ENCODE measurements at regions not wholly inside any gene's neighbourhood (a gene's known extent, or its start where the extent isn't known, plus 50 kb on each side); places are given as distances from the start of the nearest gene placed in this dataset.

DNA sequence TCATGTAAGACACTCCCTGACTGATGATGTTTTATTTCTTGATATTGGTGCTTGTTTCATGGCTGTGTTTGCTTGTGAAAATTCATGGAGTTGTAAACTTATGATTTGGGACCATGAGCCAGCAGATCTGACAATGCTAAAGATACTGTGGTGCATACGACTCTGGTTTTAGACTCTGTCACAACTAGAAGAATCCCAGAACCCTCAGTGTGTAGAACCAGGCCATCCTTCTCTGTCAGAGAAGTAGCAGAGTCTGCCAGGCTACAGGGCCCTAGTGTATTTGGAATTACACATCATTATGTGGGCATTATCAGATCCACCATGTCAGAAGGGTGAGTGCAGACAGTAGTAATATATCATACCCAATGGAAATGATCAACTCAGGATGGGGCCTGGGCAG lies 209.8 kb upstream of the POU2AF2 start:
- DNase-seq (ENCODE audit: low read depth) = no peak

DNA sequence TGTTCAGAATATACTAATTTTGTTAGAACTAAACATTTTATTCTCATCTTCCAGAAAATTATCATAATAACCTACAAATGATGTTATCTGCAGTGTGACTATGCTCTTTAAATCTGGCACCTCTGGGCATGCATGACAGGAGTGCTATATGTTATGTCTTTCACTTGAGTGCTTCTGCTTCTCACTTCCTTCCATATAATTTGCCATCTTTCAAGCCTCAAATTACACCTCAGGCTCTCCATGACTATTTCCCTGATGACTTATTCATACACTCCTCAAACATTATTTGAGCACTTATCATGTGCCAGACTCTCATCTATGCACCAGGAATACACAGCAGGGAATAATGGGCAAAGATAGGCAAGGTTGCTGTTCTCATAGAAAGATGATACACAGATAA lies 219.3 kb upstream of the POU2AF2 start:
- DNase-seq (ENCODE audit: low read depth) = no peak

DNA sequence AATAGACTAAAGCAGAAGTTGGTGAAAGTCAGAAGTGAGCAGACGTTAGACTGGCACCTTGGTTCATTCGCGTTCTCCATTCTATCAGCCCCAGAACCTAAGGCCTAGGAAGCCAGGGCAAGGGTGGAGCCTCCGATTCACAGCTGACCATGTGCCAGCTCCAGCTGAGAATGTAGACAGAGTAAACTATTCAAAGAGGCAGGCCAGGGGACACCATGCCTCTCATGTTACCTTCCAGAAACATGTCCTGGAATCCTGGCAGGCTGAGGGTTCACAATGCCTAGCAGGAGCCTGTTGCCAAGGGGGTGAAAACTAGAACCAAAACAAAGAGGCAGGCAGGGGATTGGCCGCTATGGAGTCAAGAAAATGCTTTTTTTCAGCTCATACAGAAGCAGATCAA lies 224.4 kb upstream of the POU2AF2 start:
- DNase-seq (ENCODE audit: low read depth) = no peak

- DNase-seq (ENCODE audit: low read depth) = peak; percentile 4
Measured at GRCh38 chr11:111019871-111020670, 225.5 kb upstream of the POU2AF2 start.

DNA sequence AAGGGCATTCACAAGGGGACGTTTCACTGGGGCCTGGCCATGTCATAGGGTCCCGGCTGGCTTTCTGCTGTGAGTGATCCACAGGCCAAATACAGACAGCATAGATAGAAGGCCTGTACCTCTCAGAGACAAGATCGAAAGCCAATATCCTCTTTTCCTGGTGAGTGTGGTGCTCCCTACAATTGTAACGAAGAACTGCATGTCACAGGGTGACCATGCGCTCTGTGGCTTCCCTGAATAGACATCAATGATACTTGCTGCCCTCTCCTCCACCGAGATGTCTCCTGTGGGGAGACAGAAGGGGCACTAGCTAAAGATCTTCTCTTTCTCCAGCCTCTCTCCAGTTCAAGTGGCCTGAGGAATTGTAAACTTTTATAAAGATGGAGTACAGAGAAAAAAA lies 226.1 kb upstream of the POU2AF2 start:
- DNase-seq (ENCODE audit: low read depth) = no peak

- DNase-seq (ENCODE audit: low read depth) = no peak
Measured at GRCh38 chr11:111018566-111018965, 227.0 kb upstream of the POU2AF2 start.

DNA sequence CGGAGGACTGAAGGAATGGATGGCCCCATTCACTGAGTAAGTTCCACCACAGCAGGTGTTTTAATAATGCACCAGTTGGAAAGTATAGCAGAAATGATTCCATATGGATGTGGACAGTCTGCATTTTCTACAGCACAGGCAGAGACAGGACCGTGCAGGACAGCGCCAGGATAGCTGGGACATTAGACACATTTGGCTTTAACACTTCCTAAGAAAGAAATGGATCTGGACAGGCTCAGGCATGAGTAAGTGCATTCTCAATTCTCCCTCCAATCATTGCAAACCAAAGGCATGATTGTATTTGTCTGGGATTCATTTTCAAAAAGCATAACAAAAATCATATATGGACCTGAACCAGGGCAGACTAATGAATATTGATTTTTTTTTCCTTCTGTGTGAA lies 233.0 kb upstream of the POU2AF2 start:
- DNase-seq (ENCODE audit: low read depth) = no peak

GRCh38 chr11:111011275-111011594 lies 234.3 kb upstream of the POU2AF2 start:
- DNase-seq (ENCODE audit: low read depth) = no peak

GRCh38 chr11:111010391-111011274 lies 234.9 kb upstream of the POU2AF2 start:
- peak; percentile 27 for DNase-seq (ENCODE audit: low read depth)

DNA sequence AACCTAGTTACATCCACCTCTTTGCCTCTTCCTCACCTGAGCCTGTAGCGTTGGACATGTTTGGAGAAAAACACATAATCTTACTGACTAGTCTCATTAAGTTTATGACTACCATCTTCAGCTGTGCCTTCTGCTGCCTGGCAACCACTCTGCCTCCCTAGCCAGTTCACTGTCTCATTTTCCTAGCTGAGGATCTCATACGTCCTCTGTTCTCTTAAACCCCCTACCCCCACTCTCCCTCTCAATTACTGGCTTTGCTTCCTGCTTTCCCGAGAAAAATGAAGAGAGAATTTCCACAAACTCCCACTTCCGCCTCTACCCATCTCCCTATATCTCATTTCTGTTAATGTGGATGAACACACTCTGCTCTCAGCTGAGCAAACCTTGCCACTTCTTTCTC lies 239.3 kb upstream of the POU2AF2 start:
- DNase-seq (ENCODE audit: low read depth) = no peak

DNA sequence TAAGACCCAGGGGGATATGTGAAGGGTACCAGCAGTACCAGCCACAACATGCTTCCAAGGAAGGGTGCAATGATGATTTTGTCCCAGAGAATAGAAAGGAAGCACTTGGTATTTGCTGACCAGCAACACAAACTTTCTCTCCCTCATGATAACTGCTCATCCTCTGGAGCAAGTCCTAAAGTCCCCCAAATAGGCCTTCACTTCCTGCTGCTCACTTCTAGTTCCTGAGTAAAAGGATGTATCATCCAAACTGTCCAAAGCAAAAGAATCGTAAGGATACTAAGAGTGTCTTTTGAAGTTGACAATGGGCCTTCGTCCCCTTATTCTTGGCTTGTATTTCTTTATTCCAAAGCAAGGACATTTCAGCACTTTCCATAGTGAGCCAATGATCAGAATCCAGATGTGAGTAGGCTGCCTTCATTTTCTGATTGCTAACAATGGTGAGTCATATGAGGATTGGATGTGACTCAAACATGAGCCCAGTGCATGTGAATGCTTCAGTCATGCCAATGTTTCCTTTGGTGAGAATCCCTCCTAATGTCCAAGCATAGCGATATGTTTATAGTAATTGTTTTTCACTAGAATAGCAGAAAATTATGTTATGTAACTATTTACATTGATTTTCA lies 243.4 kb upstream of the POU2AF2 start:
- peak; percentile 66 for DNase-seq (ENCODE audit: low read depth)

DNA sequence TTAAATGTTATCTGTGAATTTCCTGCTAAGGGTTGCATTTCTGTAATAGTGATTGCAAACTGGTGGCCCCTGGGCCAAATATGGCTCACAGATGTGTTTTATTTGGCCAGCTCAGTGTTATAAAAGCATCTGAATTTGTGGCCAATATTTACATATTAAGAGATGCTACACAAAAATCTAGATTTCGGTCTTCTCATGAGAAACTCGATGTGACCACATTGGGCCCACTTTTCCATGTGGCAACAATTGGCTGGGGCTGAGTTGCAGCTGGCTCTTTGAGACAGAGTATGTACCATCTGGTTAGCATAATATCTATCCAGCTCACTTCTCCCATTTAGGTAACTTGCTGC lies 244.5 kb upstream of the POU2AF2 start:
- no peak for DNase-seq (ENCODE audit: low read depth)

- peak; percentile 23 for DNase-seq (ENCODE audit: low read depth)
Measured at GRCh38 chr11:111000400-111001080, 245.0 kb upstream of the POU2AF2 start.

DNA sequence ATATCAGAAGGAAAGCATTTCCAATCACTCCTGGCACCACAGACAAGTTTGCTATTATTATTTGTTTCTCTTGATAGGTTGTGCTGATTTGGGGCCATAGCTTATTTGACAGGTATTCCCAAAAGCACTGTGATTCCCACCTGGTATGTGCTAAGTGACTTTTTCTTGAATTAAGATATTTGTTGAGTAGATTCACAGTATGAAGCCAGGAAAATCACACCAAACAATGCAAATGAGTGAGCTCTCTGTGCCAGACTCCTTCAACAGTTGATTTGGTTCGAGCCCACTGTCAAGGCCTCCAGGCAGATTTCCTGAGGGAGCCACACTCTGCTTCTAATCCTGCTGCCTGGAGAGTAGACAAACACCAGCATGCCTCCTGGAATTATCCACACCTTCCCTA lies 253.0 kb upstream of the POU2AF2 start:
- no peak for DNase-seq (ENCODE audit: low read depth)

DNA sequence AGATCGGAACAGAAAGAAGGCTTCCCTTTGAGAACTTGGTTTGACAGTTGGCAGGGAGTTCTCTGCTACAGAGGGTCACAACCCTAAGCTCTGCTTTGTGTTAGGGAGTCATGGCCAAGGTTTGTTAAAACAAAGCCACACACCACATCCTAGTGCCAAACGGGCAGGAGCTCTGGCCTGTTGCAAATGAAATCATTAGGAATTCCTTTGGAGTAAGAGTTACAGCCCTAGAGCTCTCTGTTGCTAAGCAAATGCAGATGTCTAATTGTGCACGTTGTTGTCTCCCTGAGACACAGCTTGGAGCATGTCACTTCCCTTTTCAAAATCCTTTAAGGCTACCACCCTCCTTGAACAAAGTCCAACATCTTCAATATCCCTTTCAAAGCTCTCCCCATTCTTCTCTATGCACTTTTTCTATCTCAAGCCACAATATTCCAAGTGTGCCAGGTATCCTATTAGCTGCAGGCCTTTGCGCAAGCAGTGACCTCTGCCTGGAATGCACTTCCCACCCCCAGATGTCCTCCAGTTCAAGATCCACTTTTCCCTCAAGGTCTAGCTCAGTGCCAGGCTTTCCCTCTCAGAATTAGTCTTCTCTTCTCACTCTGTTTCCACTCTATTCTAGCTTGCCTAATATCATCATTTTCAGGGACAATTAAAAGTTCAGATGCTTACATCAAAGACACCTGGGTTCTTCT lies 253.7 kb upstream of the POU2AF2 start:
- peak; percentile 26 for DNase-seq (ENCODE audit: low read depth)

GRCh38 chr11:110990311-110990710 lies 255.2 kb upstream of the POU2AF2 start:
- no peak for DNase-seq (ENCODE audit: low read depth)

DNA sequence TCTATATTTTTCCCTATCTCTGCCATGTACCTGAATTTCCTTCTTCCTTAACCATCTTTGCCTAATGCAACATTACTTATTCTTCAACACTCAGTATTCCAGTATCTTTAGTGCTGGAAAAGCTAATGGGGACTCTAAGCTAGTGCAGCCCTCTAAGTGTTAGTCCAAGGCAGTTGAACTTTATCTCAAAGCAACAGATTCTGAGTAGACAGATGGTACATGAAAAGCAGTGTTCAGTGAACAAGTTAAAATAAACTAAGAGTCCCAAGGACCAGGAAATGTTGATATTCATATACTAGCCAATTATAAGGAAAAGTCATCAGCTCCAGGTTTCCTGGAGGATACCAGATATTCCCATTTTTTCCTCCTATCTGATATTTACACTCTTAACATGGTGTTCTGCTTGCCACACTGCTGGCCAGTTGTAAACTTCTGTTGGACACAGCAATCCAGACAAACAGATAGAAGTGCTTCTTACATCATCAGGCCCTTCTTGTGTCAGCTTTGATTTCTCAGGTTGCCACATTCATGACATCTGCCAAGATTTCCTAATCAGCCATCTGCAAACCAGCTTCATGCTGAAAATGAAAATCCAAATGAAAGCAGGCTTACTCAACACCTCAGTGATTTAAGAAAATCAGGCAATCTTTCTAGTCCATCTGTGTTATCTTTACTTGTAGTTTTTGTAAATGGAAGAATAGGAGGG lies 255.9 kb upstream of the POU2AF2 start:
- no peak for DNase-seq (ENCODE audit: low read depth)

DNA sequence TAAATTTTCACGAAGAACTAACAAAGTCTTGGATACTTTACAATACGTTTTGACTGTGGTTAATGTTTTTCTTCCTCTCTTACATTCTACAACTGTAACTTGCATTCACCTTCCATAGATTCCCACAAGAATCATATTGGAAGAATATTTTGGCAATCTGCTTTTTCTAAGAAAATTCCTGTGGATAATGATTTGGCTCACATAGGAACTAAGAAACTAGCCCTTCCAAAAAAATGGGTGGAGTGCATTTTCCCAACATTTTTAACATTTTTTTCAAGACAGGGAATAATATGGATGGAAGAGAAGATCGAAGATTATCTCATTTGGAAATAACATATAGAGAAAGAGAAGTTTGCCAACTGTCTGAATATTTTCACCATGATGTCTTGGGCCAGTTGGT lies 256.9 kb upstream of the POU2AF2 start:
- DNase-seq (ENCODE audit: low read depth) = no peak

DNA sequence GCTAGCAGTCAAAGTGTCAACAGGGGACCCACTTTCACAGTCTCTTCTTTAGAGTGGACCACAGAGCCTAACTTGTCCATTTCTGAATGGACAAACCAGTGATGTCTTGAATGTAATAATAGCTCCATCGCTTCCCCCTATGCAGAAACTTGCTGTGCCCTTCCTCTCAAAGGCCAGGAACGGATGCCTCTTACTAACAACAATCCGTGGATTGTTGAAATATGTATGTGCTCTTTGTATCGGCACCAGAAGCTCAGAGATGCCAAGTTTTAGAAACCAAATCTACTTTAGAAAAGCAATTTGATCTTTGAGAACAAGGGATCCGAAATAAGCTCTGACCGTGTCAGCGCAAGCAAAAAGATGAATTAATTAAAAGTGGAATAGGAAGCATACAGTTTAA lies 259.5 kb upstream of the POU2AF2 start:
- DNase-seq (ENCODE audit: low read depth) = no peak

GRCh38 chr11:110985547-110985946 lies 260.0 kb upstream of the POU2AF2 start:
- DNase-seq (ENCODE audit: low read depth) = no peak

DNA sequence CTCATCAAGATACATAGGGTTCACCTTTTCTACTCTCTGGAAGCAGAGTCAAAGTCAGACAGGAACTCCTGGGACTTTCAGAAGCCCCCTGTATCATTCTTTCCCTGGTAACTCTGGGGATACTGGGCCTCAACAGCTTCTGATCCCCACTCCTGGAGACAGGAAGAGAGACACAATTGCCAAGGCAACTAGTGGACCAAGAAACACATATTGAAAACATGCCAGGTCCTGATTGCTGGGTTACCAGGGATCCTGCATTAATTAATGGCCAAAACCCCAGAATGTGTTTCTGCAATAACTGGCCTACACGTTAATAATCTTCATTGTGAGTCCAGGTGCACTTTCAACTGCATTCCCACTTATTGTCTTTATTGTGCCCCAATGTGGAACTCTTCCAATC lies 260.8 kb upstream of the POU2AF2 start:
- DNase-seq (ENCODE audit: low read depth) = no peak

Data from M059J (cell line).